ENCODE measurements at regions not wholly inside any gene's neighbourhood (a gene's known extent, or its start where the extent isn't known, plus 50 kb on each side); places are given as distances from the start of the nearest gene placed in this dataset.

DNA sequence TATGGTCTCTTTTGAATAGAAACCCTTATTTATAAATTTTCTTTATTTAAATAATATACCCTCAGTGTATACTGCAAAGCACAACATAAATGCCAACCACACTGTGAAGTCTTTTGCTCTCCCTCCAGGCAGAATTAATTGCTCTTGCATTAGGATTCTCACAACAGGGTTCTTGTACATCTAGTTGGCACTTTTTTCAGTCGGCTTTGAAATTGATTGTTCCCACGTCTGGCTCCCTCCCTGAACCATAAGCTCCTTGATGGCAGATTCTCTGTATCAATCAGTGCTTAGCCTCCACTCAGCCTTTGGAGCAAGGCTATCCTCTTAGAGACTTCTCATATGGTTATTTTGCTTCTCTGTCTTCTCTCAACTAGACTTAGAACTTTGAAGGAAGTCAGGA is 288.0 kb upstream of the POU3F2 start:
- DNase-seq (ENCODE audit: low read depth) = no peak

DNA sequence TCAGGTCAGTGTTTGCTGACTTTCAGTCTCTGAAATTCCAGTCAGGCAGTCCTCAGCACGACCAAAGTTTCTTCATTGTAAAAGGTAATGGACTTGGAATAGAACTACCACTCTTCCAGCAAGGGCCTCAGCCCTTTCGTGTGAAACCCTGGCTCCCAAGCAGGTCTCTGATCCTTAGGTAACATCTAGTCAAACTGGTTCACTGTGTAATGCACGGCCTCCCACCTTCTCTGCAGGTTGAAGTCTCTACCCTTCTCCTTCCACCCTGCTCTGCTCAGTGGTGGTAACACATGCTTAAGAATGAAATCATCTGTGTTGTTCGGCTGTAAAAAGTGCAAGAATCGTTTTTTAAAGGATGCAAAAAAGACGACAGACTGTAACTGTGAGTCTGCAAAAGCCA is 287.2 kb upstream of the POU3F2 start:
- DNase-seq (ENCODE audit: low read depth) = no peak

DNA sequence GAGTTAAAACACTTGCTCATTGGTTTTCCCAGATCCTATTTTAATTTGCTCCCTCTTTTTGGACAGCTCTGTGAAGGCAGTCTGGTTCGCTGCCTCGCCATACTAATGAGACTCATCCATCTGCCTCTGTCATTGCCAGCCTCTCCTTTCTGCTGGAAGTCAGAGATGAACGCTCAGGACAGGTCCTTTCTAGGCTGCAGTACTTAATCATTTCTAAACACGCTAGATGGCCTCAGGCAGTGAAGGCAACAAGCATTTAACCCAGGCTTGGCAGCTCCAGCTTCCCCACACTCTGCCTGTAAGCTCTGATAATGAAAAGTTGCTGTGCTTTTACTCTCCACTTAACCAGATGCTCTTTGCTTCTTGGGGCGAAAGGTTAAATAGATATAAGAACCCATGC is 286.7 kb upstream of the POU3F2 start:
- no peak for DNase-seq (ENCODE audit: low read depth)

DNA sequence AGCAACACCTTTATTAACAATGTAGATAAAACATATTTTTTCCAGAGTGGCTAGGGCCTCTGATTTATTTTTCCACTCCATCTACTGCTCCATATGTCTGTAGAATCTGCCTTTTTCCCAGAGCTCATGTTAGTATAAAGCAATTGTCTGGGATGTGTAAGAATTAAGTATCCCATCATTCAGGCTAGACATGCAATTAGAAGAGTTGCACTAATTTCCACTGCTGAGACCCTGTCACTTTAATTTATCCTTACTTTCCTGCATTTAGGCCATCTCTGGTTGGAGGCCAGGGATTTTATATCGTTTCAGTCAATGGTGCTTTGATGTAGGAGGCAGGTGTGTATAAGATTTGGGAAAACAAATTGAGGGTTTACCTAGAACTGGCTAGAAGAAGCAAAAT is 286.1 kb upstream of the POU3F2 start:
- DNase-seq (ENCODE audit: low read depth) = no peak

DNA sequence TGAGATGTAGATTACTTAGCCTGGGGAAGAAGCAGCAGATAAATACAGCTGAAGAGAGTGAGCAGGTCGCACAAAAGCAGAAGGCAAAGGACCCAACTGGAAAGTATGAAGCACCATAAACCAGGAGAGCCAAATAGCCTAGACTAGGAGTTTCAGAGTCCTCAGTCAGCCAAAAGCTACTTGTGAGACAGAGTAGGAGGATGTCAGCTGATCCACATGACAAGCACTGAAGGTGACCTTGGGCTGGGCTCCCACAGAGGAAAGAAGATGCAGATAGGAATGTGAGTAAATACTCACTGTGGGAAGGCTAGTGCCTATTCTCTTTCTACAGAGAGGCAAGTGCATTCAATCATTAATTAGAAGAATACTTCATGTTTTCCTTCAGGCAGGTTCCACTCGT is 274.0 kb upstream of the POU3F2 start:
- DNase-seq (ENCODE audit: low read depth) = no peak

DNA sequence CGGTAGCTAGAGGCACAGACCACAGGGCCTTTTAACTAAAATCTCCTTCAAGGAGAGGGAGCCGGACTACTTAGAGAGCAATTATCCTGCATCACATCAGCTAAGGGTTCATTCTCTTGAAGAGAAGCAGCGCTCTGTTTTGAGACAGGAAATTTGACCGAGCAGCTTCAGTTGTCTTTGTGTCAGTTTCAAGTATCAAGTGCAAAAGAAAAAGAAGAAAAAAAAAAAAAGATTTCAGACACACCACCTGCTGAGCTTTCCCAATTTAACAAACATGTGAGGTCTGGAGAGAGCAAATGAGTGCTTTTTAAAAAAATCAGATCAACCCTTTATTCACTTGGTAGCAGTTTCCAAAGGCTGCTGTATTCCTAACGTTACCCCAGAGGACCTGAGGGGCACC is 273.5 kb upstream of the POU3F2 start:
- DNase-seq (ENCODE audit: low read depth) = no peak

DNA sequence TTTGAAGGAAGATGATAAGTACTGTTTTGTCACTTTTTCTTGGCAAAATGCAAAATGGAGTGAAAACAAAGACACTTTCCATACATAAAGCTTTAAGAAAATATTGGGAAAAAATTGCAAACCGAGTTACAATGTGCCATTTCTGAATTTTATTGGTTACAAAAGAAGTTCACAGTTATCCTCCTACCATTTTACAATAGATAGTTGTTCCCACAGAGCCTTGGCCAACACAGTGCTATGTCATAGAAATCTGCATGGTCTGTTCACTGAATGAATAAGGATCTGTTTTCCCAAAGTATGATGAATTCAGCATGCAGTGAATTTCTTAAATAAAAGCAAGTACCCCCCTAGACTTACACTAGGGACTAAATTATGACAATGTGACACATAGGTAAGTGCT is 268.2 kb upstream of the POU3F2 start:
- no peak for DNase-seq (ENCODE audit: low read depth)

DNA sequence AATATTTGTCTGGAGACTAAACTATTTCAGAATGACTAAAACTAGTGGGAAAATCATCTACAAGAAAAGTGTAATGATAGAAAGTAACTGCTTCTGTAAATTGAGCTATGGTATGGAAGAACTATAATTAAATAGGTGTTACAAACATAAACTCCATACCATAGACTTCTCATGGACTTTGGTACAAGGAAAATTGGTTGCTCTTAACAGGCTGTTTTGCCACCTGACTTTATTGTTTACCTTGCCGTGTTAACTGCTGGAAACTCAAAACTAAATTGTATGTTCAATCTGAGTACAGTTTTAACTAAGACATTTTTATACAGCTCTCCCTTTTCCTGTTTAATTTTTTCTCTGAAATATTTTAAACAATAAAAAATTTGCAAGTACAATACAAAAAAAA is 261.8 kb upstream of the POU3F2 start:
- DNase-seq (ENCODE audit: low read depth) = no peak

DNA sequence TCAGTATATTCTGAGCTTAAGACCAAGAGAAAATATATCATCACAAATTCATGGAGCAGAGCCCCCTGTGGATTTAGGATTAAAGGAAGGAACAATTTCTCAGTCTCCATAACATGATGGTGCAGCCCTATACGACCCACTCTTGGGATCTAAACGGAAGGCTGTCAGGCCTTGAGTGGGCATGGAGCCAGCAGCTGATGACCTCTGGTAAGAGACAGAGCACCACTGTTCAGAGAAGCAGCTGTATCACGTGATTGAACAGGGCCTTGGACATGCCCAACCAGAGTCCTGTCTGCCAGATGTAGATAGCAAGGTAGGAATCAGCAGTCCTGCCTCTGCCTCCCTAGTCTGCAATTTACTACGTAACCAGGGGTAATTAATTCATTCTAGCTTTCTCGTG is 259.4 kb upstream of the POU3F2 start:
- no peak for DNase-seq (ENCODE audit: low read depth)

DNA sequence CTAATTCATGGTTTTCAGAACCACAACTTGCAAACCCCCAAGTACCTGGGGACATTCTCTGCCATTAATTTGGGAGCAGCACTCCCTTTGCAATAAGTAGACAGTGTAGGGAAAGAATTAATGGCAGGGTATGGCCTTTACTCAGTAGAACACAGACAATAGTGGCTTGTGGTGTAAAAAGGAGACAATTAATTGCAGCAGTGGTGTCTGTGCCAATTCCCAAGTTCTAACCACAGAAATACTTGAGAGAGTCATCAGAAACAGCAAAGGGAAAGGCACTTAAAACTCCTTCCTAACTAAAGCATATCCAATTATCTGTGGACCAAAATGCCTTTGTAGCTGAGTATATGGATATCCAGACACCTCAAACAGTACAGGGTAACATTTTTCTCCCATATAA is 257.6 kb upstream of the POU3F2 start:
- DNase-seq (ENCODE audit: low read depth) = peak; percentile 31

DNA sequence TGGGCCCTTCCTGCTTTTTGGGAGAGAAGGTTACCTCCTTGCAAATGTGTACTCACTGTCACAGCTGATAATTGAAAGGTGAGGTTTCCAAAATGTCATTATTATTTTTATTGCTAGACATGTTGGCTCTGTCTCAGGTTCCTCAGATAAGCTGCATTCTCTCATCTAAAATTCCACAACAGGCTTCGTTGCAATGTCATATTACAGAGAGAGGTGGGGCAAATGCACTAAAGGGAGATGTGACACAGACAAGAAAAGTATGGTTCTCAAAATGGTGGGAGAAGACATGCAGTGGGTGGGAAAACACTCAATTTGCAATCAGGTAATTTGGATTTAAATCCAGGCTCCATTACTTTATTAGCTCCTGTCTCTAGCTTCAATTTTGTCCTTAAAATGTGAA is 256.4 kb upstream of the POU3F2 start:
- DNase-seq (ENCODE audit: low read depth) = no peak

DNA sequence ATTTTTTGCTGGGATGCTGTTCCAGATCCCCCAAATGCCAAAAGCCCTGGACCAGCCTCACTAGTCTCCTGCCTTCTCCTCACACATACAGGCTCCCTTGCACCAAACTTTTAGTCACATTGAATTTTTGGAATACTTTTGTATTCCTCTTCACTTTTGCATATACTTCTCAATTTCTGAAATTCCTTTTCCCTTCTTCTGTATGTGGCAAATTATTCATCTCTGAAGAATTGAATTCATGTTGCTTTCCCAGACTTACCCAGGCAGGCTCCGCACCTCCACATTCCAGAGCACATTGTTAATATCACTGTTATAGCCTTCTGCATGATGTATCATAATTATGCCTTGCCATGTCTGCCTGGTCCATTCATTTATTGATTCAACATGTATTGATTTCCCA is 255.3 kb upstream of the POU3F2 start:
- DNase-seq (ENCODE audit: low read depth) = no peak

DNA sequence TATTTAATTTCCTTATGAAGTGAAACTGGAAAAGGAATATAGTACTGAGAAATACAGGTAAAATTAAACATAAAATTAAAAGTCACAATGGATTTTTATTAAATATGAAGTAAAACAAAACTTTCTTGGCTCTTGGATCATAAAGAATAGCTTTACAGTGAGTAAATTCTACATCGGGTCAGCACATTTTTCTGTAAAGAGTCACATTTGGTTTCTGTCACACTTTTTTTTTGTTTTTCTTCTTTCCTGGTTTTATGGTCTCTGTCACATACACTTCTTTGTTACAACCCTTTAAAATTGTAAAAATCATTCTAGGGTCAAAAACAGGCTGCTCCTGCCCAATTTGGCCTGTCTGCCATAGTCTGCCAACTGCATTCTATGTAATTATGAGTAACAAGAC is 254.4 kb upstream of the POU3F2 start:
- DNase-seq (ENCODE audit: low read depth) = no peak

DNA sequence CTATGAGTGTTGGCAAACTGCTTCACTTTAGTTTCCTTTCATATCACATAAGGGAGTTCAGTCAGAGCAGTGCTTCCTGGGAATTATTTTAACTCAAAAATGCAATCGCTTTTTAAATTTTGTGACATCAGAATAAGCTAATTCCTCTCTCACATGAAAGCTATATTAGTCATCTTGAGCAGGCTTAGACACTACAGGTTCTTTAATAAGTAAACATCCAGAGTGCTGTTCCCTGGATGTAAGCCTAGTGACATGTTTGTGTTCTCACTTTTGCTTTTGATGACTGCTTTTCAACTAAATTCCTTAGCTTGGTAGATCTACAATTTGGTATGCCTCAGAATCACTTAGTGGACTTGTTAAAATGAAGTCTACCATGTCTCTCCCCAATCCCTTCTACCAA is 252.7 kb upstream of the POU3F2 start:
- no peak for DNase-seq (ENCODE audit: low read depth)

DNA sequence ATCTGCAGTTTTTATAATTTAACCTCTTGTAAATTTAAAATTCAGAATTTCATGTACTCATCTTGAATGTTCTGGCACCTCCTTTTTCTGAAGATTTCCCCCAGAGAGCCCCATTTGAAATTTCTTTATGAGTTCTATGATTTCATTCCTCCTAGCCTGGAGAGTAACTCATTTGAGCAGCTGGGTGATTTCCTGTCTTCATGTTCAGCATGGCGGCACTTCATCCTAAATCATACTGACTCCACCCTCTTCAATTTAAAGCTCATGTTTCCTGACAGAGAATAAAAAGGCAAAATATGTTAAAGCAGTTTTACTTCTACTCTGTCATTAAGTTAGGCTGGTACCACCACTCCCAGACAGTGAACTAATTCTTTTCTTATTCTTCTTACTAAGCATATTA is 250.9 kb upstream of the POU3F2 start:
- DNase-seq (ENCODE audit: low read depth) = no peak

DNA sequence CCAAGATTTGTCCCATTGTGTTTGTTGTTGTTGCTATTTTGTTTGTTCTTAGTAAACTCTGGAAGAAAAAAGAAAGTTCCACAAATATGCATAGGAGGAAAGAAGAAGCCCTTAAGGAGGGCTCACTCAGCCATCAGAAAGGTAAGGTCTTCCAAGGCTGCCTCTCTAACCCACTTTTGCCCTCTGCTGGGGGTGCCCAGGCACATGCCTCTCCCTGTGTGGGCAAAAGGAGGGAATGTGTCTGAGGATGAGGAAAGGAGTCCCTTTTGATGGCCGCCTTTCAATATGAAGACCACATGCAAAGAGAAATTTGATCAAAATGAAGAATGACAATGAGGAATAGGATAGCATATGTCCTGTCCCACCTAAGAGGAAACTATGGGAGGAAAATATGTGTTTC is 248.2 kb upstream of the POU3F2 start:
- DNase-seq (ENCODE audit: low read depth) = no peak

DNA sequence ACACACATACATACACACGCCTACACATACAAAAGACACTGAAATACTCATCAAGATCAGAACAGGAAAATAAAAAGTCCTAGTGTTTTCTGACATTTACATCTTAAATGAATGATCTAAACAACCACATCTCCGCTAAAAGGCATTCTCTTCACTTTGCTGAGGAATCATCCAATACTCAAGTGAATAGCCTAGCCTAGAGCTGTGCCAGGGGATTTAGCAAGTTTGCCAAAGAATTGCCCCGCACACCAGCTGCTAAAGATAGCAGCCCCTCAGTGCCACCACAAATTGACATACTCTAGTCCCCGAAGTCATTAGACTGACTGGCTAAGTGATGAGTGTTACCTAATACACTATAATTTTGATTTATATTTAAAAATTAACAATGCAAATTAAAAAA is 246.8 kb upstream of the POU3F2 start:
- DNase-seq (ENCODE audit: low read depth) = no peak

DNA sequence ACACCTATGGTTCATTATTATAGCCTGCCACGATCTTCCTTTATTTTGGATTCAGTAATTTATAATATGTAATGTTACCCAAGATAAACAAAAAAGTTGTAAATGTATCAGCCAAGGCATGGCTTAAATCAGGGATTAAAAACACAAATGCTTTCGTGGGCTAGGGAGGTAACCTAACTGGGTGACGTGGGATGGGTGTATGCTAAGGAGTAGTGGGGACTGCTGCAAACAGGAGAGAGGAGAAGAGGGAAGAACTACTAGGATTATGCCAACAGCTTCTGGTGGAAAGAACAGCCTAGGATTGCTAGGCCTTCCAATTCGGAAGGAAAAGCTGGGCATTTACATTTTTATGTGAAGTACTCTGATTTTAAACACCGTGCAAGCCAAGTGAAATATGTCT is 244.8 kb upstream of the POU3F2 start:
- DNase-seq (ENCODE audit: low read depth) = no peak

DNA sequence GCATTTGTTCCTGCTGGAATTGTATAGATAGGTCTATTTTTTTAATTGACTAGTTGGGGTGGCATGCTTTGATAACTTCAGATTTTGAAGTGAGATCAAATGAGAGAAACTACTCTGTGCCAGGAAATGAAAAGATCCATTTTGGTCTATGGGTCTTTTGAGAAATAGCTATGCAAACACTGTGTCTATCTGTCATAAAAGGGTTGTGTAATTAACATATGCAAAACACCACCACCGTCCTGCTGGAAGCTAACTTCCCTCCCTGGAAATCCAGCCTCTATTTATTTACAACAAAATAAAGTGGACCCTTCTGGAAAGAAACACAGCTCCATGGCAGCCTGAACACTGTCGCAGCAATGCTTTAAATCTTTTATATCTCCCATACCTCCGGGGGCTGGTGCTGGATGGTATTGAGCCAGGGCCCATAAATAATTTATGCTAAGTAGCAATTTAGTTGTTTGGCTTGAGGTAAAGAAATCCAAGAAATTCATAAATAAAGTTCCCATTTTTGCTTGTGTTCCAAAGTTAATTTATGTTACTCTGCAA is 244.2 kb upstream of the POU3F2 start:
- DNase-seq (ENCODE audit: low read depth) = no peak

DNA sequence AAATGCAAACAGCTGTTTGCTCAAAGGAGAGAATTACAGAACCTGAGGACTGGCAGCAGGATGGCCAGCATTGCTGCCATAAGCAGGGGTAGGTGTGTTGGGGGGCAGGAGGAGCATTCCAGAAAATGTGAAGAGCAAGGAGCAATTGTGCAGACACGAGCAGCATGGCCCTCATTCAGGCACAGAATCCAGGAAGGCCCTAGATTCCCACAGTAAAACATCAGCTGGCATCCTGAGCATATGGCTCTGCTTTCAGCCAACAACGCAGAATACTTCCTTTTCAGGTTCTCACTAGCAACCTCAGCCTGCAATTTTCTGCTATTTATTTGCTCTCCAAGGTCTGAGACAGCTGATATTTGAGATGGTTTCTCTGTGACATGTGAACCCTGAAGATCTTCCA is 243.4 kb upstream of the POU3F2 start:
- no peak for DNase-seq (ENCODE audit: low read depth)

DNA sequence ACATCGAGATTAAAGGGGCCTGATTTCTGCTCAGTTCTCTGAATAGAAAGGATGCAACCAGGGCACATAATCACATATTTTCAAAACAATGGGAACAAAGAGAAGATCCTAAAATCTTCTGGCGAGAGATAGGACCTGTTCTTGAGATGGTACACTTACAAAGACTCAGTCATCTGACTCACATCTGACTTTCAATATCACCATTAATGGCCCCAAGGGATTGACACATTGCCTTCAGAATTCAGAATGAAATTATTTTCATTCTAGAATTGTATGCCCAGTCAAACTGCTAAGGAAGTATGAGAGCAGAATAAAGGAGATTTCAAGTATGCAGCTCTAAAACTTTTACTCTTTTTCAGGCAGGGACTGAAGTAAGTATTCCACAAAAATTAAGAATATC is 240.7 kb upstream of the POU3F2 start:
- no peak for DNase-seq (ENCODE audit: low read depth)

DNA sequence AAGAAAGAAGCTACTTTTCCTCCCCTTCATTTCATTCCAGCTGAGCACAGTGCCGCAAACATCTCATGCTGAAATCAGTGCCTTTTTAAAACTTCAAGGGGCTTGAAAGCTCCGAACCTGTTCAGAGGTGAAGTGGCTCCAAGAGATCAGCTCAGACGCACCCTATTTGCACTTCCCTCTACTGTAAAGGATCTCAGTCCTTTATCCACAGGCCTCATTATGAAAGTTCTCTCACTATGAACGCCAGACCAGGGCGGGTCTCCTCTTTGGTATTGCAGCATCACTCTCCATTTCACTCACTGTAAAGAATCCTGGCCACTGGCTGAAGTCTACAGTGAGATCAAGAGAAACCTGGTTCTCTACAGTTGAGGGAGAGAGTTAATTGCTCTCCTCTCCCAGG is 232.7 kb upstream of the POU3F2 start:
- no peak for DNase-seq (ENCODE audit: low read depth)

DNA sequence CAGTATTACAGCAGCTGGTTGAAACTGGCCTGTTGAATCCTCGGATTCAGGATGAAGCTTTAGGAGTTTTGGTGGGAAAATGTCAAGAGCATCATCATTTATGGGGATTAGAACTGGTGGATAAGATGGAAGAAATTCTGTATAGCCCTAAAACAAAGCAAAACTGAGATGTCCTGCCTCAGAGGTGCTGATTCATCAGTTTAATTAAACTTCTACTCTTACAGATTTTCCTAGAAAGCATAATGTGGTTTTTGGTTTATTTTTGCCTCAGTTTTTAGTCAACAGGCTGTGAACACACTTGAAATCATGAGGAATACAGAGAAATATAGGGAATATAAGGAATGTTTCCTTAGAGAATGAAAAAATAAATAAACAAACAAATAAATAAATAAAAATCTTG is 228.7 kb upstream of the POU3F2 start:
- DNase-seq (ENCODE audit: low read depth) = no peak

DNA sequence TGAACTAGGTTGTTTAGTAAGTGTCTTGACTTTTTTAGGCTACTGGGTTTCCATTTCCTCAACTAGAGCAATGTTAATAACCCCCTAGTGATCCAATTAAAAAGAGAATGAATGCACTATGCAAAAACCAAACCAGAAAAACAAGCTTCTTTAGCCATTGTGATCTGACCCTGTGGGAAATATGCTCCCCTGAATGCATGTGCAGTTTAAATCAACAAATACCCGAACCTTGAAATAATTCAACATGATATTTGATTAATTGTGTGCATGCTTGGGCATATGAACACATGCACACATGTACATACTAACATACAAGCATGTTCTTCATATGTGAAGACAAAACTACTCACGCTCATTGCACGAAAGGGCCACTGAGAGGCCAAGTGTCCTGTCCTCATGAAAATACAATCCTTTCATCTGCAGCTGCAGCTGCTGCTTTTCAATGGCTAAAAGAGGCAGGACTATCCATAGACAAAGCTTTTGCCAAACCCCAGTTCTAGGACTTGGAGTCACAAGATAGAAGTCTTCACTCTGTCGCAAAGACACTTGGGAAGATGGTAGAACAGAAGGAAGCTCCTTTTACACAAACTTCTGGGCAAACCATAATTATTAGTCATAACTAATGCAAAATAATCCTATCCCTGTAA is 207.1 kb upstream of the POU3F2 start:
- no peak for DNase-seq (ENCODE audit: low read depth)

DNA sequence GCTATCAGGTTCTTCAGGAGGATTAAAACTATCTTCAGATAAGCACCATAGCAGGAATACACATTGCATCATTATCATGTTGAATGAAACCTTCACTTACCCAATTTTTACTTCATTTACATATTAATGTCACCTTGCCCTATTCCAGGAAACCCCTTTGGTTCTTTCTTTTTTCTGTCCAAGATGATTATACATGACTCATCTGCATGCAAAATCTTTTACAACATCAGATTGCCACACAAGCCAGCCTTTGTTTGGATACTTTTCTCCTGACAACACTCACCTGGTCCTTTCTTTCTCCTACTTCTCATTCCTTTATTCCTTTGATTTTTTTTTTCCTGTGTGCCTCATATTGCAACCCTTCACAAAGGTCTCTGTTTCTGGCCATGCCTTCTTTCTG is 200.5 kb upstream of the POU3F2 start:
- no peak for DNase-seq (ENCODE audit: low read depth)

All from GM04503 (cell line).